ENCODE measurements at regions not wholly inside any gene's neighbourhood (a gene's known extent, or its start where the extent isn't known, plus 50 kb on each side); places are given as distances from the start of the nearest gene placed in this dataset.

- no peaks in the 10 kb centered on the region for H3K27me3 ChIP-seq (ENCODE audit: insufficient read depth, low read depth, low read length)
- H3K4me2 ChIP-seq (ENCODE audit: low read length) = no peak overlapping the region
These were observed 167.2 kb upstream of the FRMD6 start for GRCh38 chr14:51484485-51484884.

GRCh38 chr14:51485733-51486132 is 166.0 kb upstream of the FRMD6 start:
- Histone ChIP-seq H3K27ac (ENCODE audit: low read length) (no peak overlapping the region), H3K27me3 (ENCODE audit: insufficient read depth, low read depth, low read length) (no peaks in the 10 kb centered on the region), H3K4me3 (ENCODE audit: low read length) (no peak overlapping the region), H3K79me2 (replicated peaks; ENCODE audit: insufficient read depth, low read length) (no peaks in the 10 kb centered on the region), H3K9me3 (ENCODE audit: low read length) (no peaks in the 10 kb centered on the region), H3K9me2 (ENCODE audit: insufficient read depth, low read length) (no peaks in the 10 kb centered on the region), H2AFZ (ENCODE audit: low read depth, low read length) (no peak overlapping the region), H3F3A (ENCODE audit: insufficient read depth, low read length, poor library complexity, severe bottlenecking) (no peaks in the 10 kb centered on the region), H3K9ac (ENCODE audit: low read length) (no peak overlapping the region), H3K36me3 (ENCODE audit: insufficient read depth, low read length) (no peaks in the 10 kb centered on the region), H4K20me1 (ENCODE audit: insufficient read depth) (no peaks in the 10 kb centered on the region), H3K4me2 (ENCODE audit: low read length) (no peak overlapping the region)
- no peak for TF ChIP-seq TAF1 (IDR thresholded peaks at IDR 0.05; ENCODE audit: low read depth)
- TF ChIP-seq MXI1 (conservative IDR thresholded peaks at IDR 0.05; ENCODE audit: poor library complexity, severe bottlenecking) = no peak
- no peak for TF ChIP-seq POLR2AphosphoS5 (IDR thresholded peaks at IDR 0.05)
- no peak for TF ChIP-seq EP300 (conservative IDR thresholded peaks at IDR 0.05; ENCODE audit: poor library complexity, severe bottlenecking)
- TF ChIP-seq REST (IDR thresholded peaks at IDR 0.05; ENCODE audit: borderline replicate concordance) = no peak
- no peak for TF ChIP-seq RAD21 (conservative IDR thresholded peaks at IDR 0.05)
- TF ChIP-seq EZH2 (IDR thresholded peaks at IDR 0.05; ENCODE audit: borderline replicate concordance, insufficient read depth, low read length, poor library complexity, severe bottlenecking) = no peak
- no peak for TF ChIP-seq SMC3 (conservative IDR thresholded peaks at IDR 0.05; ENCODE audit: poor library complexity)
- TF ChIP-seq CTCF (IDR thresholded peaks at IDR 0.05; ENCODE audit: poor library complexity, severe bottlenecking) = no peak

More at GRCh38 chr14:51484485-51484884, 167.2 kb upstream of the FRMD6 start:
- no peaks in the 10 kb centered on the region for H3K36me3 ChIP-seq (ENCODE audit: insufficient read depth, low read length)
- no peaks in the 10 kb centered on the region for H3K9me2 ChIP-seq (ENCODE audit: insufficient read depth, low read length)
- no peak overlapping the region for H2AFZ ChIP-seq (ENCODE audit: low read depth, low read length)
- no peak overlapping the region for H3K27ac ChIP-seq (ENCODE audit: low read length)
- H3F3A ChIP-seq (ENCODE audit: insufficient read depth, low read length, poor library complexity, severe bottlenecking) = no peaks in the 10 kb centered on the region
- no peak overlapping the region for H3K9ac ChIP-seq (ENCODE audit: low read length)
- TF ChIP-seq MXI1 (conservative IDR thresholded peaks at IDR 0.05; ENCODE audit: poor library complexity, severe bottlenecking) = no peak
- no peak for TF ChIP-seq RAD21 (conservative IDR thresholded peaks at IDR 0.05)
- no peak for TF ChIP-seq POLR2AphosphoS5 (IDR thresholded peaks at IDR 0.05)
- H3K4me3 ChIP-seq (ENCODE audit: low read length) = no peak overlapping the region
- H4K20me1 ChIP-seq (ENCODE audit: insufficient read depth) = no peaks in the 10 kb centered on the region
- H3K79me2 ChIP-seq (replicated peaks; ENCODE audit: insufficient read depth, low read length) = no peaks in the 10 kb centered on the region
- no peaks in the 10 kb centered on the region for H3K9me3 ChIP-seq (ENCODE audit: low read length)

GRCh38 chr14:51487848-51488247 is 163.9 kb upstream of the FRMD6 start:
- H3K27ac ChIP-seq (ENCODE audit: low read length) = no peak overlapping the region
- no peaks in the 10 kb centered on the region for H4K20me1 ChIP-seq (ENCODE audit: insufficient read depth)
- H3K27me3 ChIP-seq (ENCODE audit: insufficient read depth, low read depth, low read length) = no peaks in the 10 kb centered on the region
- no peak overlapping the region for H3K4me3 ChIP-seq (ENCODE audit: low read length)
- no peak overlapping the region for H2AFZ ChIP-seq (ENCODE audit: low read depth, low read length)
- no peaks in the 10 kb centered on the region for H3K9me3 ChIP-seq (ENCODE audit: low read length)
- no peaks in the 10 kb centered on the region for H3K79me2 ChIP-seq (replicated peaks; ENCODE audit: insufficient read depth, low read length)
- H3F3A ChIP-seq (ENCODE audit: insufficient read depth, low read length, poor library complexity, severe bottlenecking) = no peaks in the 10 kb centered on the region
- no peaks in the 10 kb centered on the region for H3K36me3 ChIP-seq (ENCODE audit: insufficient read depth, low read length)
- no peak overlapping the region for H3K9ac ChIP-seq (ENCODE audit: low read length)
- TF ChIP-seq EZH2 (IDR thresholded peaks at IDR 0.05; ENCODE audit: borderline replicate concordance, insufficient read depth, low read length, poor library complexity, severe bottlenecking) = no peak
- TF ChIP-seq POLR2AphosphoS5 (IDR thresholded peaks at IDR 0.05) = no peak
- TF ChIP-seq REST (IDR thresholded peaks at IDR 0.05; ENCODE audit: borderline replicate concordance) = no peak
- no peak for TF ChIP-seq RAD21 (conservative IDR thresholded peaks at IDR 0.05)
- no peak for TF ChIP-seq TAF1 (IDR thresholded peaks at IDR 0.05; ENCODE audit: low read depth)
- TF ChIP-seq CTCF (IDR thresholded peaks at IDR 0.05; ENCODE audit: poor library complexity, severe bottlenecking) = no peak
- no peak for TF ChIP-seq SMC3 (conservative IDR thresholded peaks at IDR 0.05; ENCODE audit: poor library complexity)
- no peak for TF ChIP-seq MXI1 (conservative IDR thresholded peaks at IDR 0.05; ENCODE audit: poor library complexity, severe bottlenecking)
- no peak for TF ChIP-seq EP300 (conservative IDR thresholded peaks at IDR 0.05; ENCODE audit: poor library complexity, severe bottlenecking)
- H3K4me2 ChIP-seq (ENCODE audit: low read length) = no peak overlapping the region
- H3K9me2 ChIP-seq (ENCODE audit: insufficient read depth, low read length) = no peaks in the 10 kb centered on the region
